HUES64 (cell line): ENCODE measurements at regions not wholly inside any gene's neighbourhood (a gene's known extent, or its start where the extent isn't known, plus 50 kb on each side); places are given as distances from the start of the nearest gene placed in this dataset.

Experiments used
- H3K27ac ChIP-seq: 2 replicates; pipeline ENCODE4 v1.7.0; 2013; ENCODE audit warnings: low read depth, low read length, inconsistent platforms
- H3K27me3 ChIP-seq: 2 replicates; pipeline ENCODE4 v1.6.1; 2013; ENCODE audit warnings: mild to moderate bottlenecking, low read length; ENCODE audit not compliant: insufficient read depth
- H3K36me3 ChIP-seq: 2 replicates; pipeline ENCODE4 v1.6.1; 2013; ENCODE audit warnings: mild to moderate bottlenecking, low read length; ENCODE audit not compliant: insufficient read depth
- H3K4me1 ChIP-seq: 2 replicates; pipeline ENCODE4 v1.6.1; 2013; ENCODE audit warnings: mild to moderate bottlenecking, low read length, moderate library complexity; ENCODE audit not compliant: insufficient read depth
- H3K4me3 ChIP-seq: 2 replicates; pipeline ENCODE4 v1.5.1; 2013; ENCODE audit warnings: mild to moderate bottlenecking, low read length, moderate library complexity
- H3K9ac ChIP-seq: 2 replicates; pipeline ENCODE4 v1.6.1; 2013; ENCODE audit warnings: mild to moderate bottlenecking, low read depth, low read length
- H3K9me3 ChIP-seq: 2 replicates; pipeline ENCODE4 v1.6.1; 2013; ENCODE audit warnings: low read depth, low read length; ENCODE audit not compliant: insufficient read depth
- WGBS: fragments of 150-250, 120-280 bp; methylation state at CpG from one replicate; pipeline ENCODE4 v1.1.7; 2013; ENCODE audit warnings: missing lambda C conversion rate; 5-methylcytosine and 5-hydroxymethylcytosine counted together

GRCh38 chr17:49910094-49910857 lies 58.7 kb upstream of the DLX4 start:
- peaks cover 78% of the 10 kb centered on the region for H3K27me3 ChIP-seq
- peak overlapping the region; percentile 51 for H3K4me3 ChIP-seq
- H3K36me3 ChIP-seq, result no peaks in the 10 kb centered on the region
- WGBS, result 2% methylated on average over 69 of the region's 69 CpGs
- H3K4me1 ChIP-seq, result peaks cover 20% of the 10 kb centered on the region
- H3K9ac ChIP-seq, result peak overlapping the region; percentile 0; the same call in 1 of the 2 replicates
- no peaks in the 10 kb centered on the region for H3K9me3 ChIP-seq
- H3K27ac ChIP-seq, result no peak overlapping the region

DNA sequence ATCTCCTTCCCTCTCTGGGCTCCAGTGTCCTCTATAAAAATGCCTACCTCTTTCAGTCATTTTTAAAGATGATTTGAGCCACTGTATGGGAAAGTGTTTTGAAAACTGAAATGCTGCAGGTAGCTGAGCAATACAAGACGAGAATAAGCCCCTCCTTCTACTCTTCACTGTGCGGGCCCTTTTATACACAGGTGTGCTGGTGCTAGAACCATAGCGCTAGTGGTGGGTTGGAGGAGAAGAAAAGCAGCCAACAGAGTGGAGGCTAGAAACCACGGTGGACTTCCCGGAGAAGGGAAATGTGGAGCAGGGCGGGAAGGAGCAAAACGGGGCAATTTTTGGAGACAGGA lies 58.2 kb upstream of the DLX4 start:
- Histone ChIP-seq H3K4me3 (peak overlapping the region; percentile 51), H3K27me3 (peaks cover 76% of the 10 kb centered on the region), H3K9ac (no peak overlapping the region), H3K9me3 (no peaks in the 10 kb centered on the region), H3K36me3 (no peaks in the 10 kb centered on the region), H3K27ac (no peak overlapping the region), H3K4me1 (peaks cover 24% of the 10 kb centered on the region)
- WGBS, result 66% methylated on average over 6 of the region's 7 CpGs

DNA sequence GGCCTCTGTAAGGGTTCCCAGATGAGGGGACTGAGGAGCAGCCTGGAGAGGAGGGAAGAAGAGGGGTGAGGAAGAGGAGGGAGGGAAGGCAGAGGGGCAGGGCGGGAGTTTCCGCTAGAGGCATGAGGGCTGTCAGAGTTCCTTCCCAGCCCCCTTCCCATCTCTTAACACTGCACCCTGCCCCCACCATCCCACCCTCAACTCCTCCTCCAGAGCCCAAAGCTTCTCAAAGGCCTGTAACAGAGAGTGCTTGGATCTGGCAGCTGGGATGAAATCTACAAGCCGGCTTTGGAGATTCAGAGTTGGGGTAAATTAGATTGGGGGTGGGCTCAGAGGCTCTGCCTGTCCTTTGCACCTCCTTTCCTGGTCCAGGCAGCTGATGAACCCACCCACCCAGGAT lies 57.3 kb upstream of the DLX4 start:
- no peak overlapping the region for H3K4me3 ChIP-seq
- no peaks in the 10 kb centered on the region for H3K9me3 ChIP-seq
- H3K4me1 ChIP-seq, result peaks cover 28% of the 10 kb centered on the region
- H3K27ac ChIP-seq, result no peak overlapping the region
- H3K36me3 ChIP-seq, result no peaks in the 10 kb centered on the region
- H3K9ac ChIP-seq, result no peak overlapping the region
- WGBS, result 64% methylated on average over 2 of the region's 3 CpGs
- H3K27me3 ChIP-seq, result peaks cover 78% of the 10 kb centered on the region

- H3K27me3 ChIP-seq, result peaks cover 64% of the 10 kb centered on the region
- no peak overlapping the region for H3K9ac ChIP-seq
- H3K27ac ChIP-seq, result no peak overlapping the region
- H3K4me3 ChIP-seq, result no peak overlapping the region
- no peaks in the 10 kb centered on the region for H3K9me3 ChIP-seq
- H3K4me1 ChIP-seq, result peaks cover 22% of the 10 kb centered on the region
- H3K36me3 ChIP-seq, result no peaks in the 10 kb centered on the region
- 83% methylated on average over 11 of the region's 11 CpGs for WGBS
Measured at GRCh38 chr17:49913226-49914095, 55.5 kb upstream of the DLX4 start.

DNA sequence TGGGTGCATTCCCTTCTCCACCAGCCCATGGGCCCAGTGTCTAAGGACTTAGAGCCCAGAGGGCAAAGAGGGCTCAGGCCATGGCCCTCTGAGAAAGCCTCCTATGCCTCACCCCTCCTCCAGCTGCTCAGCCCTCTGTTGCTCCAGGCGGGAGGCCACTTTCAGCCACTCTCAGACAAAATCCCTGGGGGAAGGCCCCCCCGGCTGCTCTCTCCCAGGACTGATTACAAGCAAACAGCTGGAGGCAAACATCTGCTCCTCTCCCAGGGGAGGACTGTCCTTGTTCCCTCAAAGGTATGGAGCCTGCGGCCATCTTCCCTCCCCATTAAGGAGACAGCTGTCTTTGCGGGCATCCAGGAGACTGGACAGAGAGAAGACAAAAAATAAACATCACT lies 54.9 kb upstream of the DLX4 start:
- no peaks in the 10 kb centered on the region for H3K36me3 ChIP-seq
- no peaks in the 10 kb centered on the region for H3K9me3 ChIP-seq
- peaks cover 58% of the 10 kb centered on the region for H3K27me3 ChIP-seq
- no peak overlapping the region for H3K9ac ChIP-seq
- no peak overlapping the region for H3K27ac ChIP-seq
- 66% methylated on average over 3 of the region's 4 CpGs for WGBS
- no peak overlapping the region for H3K4me3 ChIP-seq
- peaks cover 16% of the 10 kb centered on the region for H3K4me1 ChIP-seq

- WGBS, result 90% methylated on average over 4 of the region's 4 CpGs
- peaks cover 52% of the 10 kb centered on the region for H3K27me3 ChIP-seq
Measured at GRCh38 chr17:49914664-49915063, 54.3 kb upstream of the DLX4 start.

DNA sequence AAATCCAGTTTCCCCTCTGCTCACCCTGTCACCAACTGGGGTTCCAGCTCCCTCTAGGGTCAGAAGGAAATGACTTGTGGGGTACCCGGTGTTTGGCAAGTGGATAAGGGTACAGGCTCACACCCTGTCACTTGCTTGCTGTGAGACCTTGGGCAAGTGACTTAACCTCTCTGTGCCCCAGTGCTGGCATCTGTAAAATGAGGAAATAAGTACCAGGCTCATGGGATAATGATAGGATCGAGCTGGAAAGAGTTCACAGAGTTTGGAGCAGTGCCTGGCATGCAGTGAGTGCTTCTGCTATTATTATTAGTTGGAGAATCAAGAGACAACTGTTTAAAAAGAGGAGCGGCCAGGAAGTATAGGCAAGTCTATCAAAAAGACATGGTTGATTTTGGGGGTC lies 53.7 kb upstream of the DLX4 start:
- Histone ChIP-seq H3K9me3 (no peaks in the 10 kb centered on the region), H3K36me3 (no peaks in the 10 kb centered on the region), H3K27ac (no peak overlapping the region), H3K4me3 (no peak overlapping the region), H3K27me3 (peaks cover 46% of the 10 kb centered on the region), H3K9ac (no peak overlapping the region), H3K4me1 (peaks cover 16% of the 10 kb centered on the region)
- 74% methylated on average over 3 of the region's 3 CpGs for WGBS

More at GRCh38 chr17:49914664-49915063, 54.3 kb upstream of the DLX4 start:
- Histone ChIP-seq H3K36me3 (no peaks in the 10 kb centered on the region), H3K27ac (no peak overlapping the region), H3K9me3 (no peaks in the 10 kb centered on the region), H3K4me3 (no peak overlapping the region), H3K9ac (no peak overlapping the region), H3K4me1 (peaks cover 16% of the 10 kb centered on the region)

- no peak overlapping the region for H3K4me3 ChIP-seq
- H3K36me3 ChIP-seq, result no peaks in the 10 kb centered on the region
- no peaks in the 10 kb centered on the region for H3K9me3 ChIP-seq
- peaks cover 15% of the 10 kb centered on the region for H3K4me1 ChIP-seq
- H3K9ac ChIP-seq, result no peak overlapping the region
- H3K27me3 ChIP-seq, result peaks cover 42% of the 10 kb centered on the region
- H3K27ac ChIP-seq, result peak overlapping the region; percentile 7; the same call in 1 of the 2 replicates
- WGBS, result 39% methylated on average over 10 of the region's 10 CpGs
Measured at GRCh38 chr17:49915670-49916069, 53.3 kb upstream of the DLX4 start.

DNA sequence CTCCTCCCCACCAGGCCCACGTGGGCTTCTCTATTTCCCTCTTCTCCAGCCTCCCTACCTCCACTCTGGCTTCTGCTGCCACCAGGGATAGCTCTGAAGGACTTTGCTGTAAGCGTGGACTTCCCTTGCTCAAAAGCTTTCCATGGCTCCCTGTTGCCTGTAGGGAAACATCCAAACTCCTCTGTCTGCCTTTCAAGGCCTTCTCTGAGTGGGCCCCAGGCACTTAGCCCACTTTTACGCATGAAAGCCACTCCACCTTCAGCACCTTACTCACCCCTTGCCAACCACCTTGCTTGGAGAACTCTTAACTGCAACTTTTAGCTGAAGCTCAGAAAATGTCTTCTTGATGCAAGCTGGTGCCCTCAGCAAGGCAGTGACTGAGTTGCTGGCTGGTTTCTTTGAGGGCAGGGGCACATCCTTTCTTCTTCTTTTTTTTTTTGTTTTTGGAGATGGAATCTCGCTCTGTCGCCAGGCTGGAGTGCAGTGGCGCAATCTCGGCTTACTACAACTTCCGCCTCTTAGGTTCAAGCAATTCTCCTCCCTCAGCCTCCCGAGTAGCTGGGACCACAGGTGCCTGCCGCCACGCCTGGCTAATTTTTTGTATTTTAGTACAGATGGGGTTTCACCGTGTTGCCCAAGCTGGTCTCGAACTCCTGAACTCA lies 52.0 kb upstream of the DLX4 start:
- H3K9me3 ChIP-seq, result no peaks in the 10 kb centered on the region
- WGBS, result 88% methylated on average over 13 of the region's 13 CpGs
- no peaks in the 10 kb centered on the region for H3K36me3 ChIP-seq
- no peak overlapping the region for H3K4me3 ChIP-seq
- H3K9ac ChIP-seq, result no peak overlapping the region
- no peak overlapping the region for H3K27ac ChIP-seq
- peaks cover 29% of the 10 kb centered on the region for H3K27me3 ChIP-seq
- H3K4me1 ChIP-seq, result peaks cover 12% of the 10 kb centered on the region

- no peaks in the 10 kb centered on the region for H3K9me3 ChIP-seq
- H3K4me1 ChIP-seq, result peaks cover 12% of the 10 kb centered on the region
- peaks cover 14% of the 10 kb centered on the region for H3K27me3 ChIP-seq
- no peaks in the 10 kb centered on the region for H3K36me3 ChIP-seq
- H3K27ac ChIP-seq, result no peak overlapping the region
- H3K9ac ChIP-seq, result no peak overlapping the region
- no peak overlapping the region for H3K4me3 ChIP-seq
- WGBS, result 100% methylated on average over 1 of the region's 1 CpG
Measured at GRCh38 chr17:49918591-49918990, 50.4 kb upstream of the DLX4 start.
